IPS DF 6.9 (cell line): ENCODE measurements at regions not wholly inside any gene's neighbourhood (a gene's known extent, or its start where the extent isn't known, plus 50 kb on each side); places are given as distances from the start of the nearest gene placed in this dataset.
"Not testable (repeated sequence)": the region's sequence is repeated elsewhere in the genome, so short reads cannot be mapped to it uniquely, and the experiment has no call there.

ENCODE experiments used
- DNase-seq: peaks from one replicate; pipeline ENCODE4 v3.0.0-alpha.2; 2013; ENCODE audit warnings: low read depth, low spot score
- H3K27ac ChIP-seq: one replicate; pipeline ENCODE4 v1.5.1; 2013; ENCODE audit warnings: low read length, control low read depth
- H3K27me3 ChIP-seq: 2 replicates; pipeline ENCODE4 v1.6.1; 2013; ENCODE audit warnings: mild to moderate bottlenecking, low read length; ENCODE audit not compliant: control insufficient read depth, insufficient read depth
- H3K36me3 ChIP-seq: 2 replicates; pipeline ENCODE4 v1.6.1; 2013; ENCODE audit warnings: low read length; ENCODE audit not compliant: control insufficient read depth, insufficient read depth
- H3K4me1 ChIP-seq: 2 replicates; pipeline ENCODE4 v1.6.1; 2013; ENCODE audit warnings: low read length; ENCODE audit not compliant: control insufficient read depth, insufficient read depth
- H3K4me3 ChIP-seq: 2 replicates; pipeline ENCODE4 v1.5.1; 2013; ENCODE audit warnings: mild to moderate bottlenecking, low read length
- H3K9me3 ChIP-seq: 2 replicates; pipeline ENCODE4 v1.6.1; 2013; ENCODE audit warnings: low read length, inconsistent platforms; ENCODE audit not compliant: control insufficient read depth, insufficient read depth
- WGBS: extraction: QIAGEN DNeasy Blood & Tissue Kit; methylation state at CpG from one replicate; pipeline ENCODE4 v1.1.7; 2013; ENCODE audit warnings: mixed read lengths, missing lambda C conversion rate; ENCODE audit not compliant: insufficient read length, insufficient coverage; 5-methylcytosine and 5-hydroxymethylcytosine counted together

DNA sequence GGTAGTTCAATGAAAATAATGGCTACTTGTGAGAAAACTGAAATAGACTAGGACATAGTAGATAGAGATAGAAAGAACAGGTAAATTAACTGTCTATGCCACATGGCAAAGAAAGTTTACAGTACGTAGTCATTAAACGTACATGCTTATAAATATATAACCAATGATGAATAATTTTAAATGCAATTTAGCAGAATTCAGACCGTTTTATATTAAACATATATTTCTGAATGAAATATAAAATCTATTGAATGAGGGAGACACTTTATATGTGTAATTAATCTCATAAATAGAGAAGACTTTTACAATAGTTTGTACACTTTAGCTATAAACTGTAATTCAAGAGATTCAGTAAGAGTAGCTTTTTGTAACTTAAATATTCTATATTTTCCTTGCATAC is 124.4 kb upstream of the VPREB1 start:
- no peaks in the 10 kb centered on the region for H3K9me3 ChIP-seq
- H3K4me3 ChIP-seq, result no peak overlapping the region
- no peak overlapping the region for H3K27ac ChIP-seq
- no CpG with 5 or more reads among the region's 3 CpGs for WGBS
- H3K36me3 ChIP-seq, result no peaks in the 10 kb centered on the region
- H3K4me1 ChIP-seq, result no peaks in the 10 kb centered on the region
- H3K27me3 ChIP-seq, result peaks cover 2% of the 10 kb centered on the region; the same call in 1 of the 2 replicates
- no peak for DNase-seq

DNA sequence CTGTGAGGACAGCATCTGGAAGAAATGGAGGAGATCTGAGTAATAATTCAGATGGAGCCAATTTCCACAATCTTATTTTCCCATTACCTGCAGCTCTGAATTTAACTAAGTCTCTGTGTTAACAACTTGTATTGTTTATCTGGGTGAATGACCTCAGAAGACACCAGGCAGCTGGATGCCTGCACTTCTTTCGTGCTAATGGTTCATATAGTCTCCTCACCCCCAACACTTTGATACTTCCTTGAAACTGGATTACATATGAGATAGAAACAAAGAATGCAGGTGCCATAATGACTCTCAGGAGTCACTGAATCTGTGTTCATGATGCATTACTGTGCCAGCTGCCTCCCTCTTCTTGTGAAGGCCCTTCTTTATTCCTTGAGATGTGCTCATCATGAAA is 125.6 kb upstream of the VPREB1 start:
- no CpG with 5 or more reads among the region's 1 CpG for WGBS
- DNase-seq, result no peak
- Histone ChIP-seq H3K36me3 (no peaks in the 10 kb centered on the region), H3K4me3 (no peak overlapping the region), H3K27me3 (no peaks in the 10 kb centered on the region; the same call in 1 of the 2 replicates), H3K27ac (no peak overlapping the region), H3K9me3 (no peaks in the 10 kb centered on the region), H3K4me1 (no peaks in the 10 kb centered on the region)

DNA sequence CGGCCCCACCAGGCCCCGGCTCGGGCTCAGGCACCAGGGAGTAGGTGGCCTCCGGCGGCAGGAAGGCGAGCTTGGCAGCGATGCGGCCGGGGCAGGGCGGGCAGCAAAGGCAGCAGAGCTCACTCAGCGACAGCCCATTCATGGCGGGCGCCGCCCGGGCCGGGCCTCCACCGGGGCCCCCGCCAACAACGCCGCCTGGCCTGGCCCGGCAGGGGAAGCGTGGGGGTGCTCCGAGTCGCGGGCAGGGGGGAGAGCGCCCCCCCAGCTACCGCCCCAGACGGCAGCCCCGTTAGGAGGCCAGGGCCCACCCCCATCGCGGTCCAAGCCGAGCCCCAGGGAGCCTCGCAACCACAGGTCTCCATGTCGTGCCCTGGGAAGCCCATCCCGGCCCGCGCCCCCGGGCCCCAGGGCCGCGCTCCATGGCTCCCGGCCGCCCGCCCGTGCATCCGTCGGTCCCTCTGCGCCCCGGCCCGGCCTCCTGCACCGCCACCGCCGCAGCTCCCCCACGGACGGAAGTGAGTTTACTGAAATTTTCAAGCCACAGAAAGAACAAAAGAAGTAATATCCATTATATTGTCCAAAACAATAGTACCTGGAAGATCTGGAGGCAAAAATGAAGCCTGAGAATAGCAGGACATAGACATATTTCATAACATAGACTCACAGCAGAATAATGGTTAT is 126.6 kb upstream of the VPREB1 start:
- not testable (repeated sequence) for DNase-seq, H3K9me3 ChIP-seq, H3K27ac ChIP-seq, H3K4me3 ChIP-seq, H3K27me3 ChIP-seq, H3K4me1 ChIP-seq, H3K36me3 ChIP-seq
- WGBS, result no CpG with 5 or more reads among the region's 54 CpGs

DNA sequence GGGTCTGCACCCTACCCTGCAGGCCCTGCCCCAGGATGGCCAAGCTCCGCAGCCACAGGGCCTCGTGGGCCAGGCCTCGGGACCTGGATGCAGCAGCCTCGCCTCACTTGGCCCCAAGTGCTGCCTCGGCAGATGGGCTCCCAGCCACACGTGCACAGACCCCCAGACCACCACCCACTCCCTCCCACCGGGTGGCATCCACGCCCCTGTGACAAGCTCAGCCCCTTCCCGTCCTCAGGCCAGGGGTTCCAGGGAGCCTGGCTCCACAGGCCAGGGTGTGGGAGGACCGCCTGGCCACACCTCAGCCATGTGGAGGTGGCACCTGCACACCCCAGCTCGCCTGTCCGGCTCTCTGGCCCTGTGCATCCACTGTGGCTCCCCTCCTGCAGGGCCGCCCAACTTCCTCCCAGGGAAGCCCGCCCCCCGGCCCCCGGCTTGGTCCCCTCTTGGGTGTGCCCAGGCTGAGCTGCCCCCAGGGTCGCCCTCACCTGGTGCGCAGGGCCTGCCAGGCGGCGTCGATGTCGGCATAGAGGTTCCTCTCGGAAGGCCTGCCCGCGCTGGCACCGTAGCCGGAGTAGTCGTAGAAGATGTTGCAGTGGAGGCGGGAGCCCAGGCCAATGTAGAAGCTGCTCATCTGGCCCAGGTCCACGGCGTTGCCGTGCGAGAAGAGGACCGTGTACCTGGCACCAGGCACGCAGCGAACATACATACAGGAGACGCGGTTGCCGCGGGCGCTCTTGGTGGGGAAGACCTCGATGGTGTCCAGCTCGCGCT is 127.4 kb upstream of the VPREB1 start:
- not testable (repeated sequence) for H3K36me3 ChIP-seq, H3K4me1 ChIP-seq, H3K9me3 ChIP-seq, H3K4me3 ChIP-seq, H3K27ac ChIP-seq, H3K27me3 ChIP-seq, DNase-seq
- WGBS, result no CpG with 5 or more reads among the region's 44 CpGs

DNA sequence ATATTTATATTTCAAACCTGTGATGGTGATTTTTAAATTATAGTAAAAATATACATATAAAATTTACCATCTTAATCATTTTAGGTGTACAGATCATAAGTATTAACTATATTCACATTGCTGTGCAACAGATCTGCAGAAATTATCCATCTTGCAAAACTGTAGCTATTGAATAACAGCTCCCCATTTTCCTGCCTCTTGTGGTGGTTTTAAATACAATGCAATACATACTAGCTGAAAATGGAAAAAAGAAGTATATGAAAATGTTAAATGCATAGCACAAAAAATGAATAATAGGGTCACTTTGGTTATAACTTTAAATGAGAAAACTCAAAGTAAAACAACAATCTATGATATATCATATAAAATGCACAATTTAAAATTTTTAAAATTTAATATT is 130.9 kb upstream of the VPREB1 start:
- Histone ChIP-seq H3K9me3 (no peaks in the 10 kb centered on the region), H3K27me3 (peaks cover 7% of the 10 kb centered on the region), H3K36me3 (no peaks in the 10 kb centered on the region), H3K4me1 (no peaks in the 10 kb centered on the region), H3K4me3 (no peak overlapping the region), H3K27ac (no peak overlapping the region)
- DNase-seq, result no peak

DNA sequence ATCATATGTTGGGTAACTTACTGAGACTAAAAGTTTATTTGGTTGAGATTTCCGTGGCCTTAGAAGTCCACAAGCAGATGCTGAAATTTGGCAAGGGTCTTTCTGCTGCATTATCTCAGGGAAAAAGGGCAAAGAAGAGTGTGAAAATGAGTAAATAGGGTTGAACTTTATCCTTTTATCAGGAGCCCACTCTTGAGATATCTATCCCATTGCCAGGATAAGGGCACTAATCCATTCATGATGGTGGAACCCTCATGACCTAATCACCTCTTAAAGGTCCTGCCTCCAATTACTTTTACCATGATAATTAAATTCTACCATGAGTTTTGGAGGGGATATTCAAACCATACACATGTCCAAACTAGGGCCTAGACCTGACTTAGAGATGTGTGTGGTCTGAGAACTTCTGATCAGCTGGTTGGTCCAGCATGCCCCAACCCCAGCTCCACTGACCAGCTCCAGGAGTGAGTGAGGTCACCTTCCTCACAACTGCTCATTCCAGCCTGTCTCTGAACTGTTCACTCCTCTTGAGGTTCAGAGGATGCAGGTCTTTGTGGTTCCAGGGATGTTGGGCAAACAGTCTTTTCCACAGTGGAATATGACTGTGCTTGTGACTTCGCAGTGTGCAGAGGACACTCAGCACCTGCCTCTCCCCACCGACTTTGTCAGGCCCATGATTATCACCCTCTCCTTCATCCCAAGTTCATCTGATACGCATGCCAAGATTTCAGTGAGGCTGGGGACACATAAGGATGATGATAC is 130.1 kb upstream of the TOP3B start:
- H3K27ac ChIP-seq, result no peak overlapping the region
- no peaks in the 10 kb centered on the region for H3K9me3 ChIP-seq
- DNase-seq, result no peak
- H3K27me3 ChIP-seq, result peaks cover 7% of the 10 kb centered on the region
- no CpG with 5 or more reads among the region's 4 CpGs for WGBS
- H3K4me3 ChIP-seq, result no peak overlapping the region
- H3K36me3 ChIP-seq, result no peaks in the 10 kb centered on the region
- H3K4me1 ChIP-seq, result no peaks in the 10 kb centered on the region

DNA sequence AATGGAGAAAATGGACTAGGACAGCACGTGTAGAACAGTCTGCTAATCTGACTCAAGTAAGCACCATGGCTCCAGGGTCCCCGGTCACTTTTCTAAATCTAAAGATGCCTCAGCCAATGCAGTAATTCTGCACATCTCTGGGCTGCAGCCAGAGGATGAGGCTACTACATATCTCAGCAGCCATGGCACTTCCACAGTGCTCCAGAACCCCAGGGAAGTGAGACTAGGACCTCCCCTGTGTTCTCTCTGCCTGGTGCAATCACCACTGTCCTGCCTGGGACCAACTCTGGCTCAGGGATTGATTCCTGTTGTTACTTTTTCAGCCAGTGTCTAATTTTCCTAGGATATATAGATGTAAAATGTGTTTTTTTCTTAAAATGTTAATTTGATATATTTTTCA is 129.4 kb upstream of the TOP3B start:
- no peak overlapping the region for H3K27ac ChIP-seq
- DNase-seq, result no peak
- no peak overlapping the region for H3K4me3 ChIP-seq
- H3K27me3 ChIP-seq, result peaks cover 10% of the 10 kb centered on the region
- H3K36me3 ChIP-seq, result no peaks in the 10 kb centered on the region
- WGBS, result no CpG with 5 or more reads among the region's 2 CpGs
- H3K4me1 ChIP-seq, result no peaks in the 10 kb centered on the region
- H3K9me3 ChIP-seq, result no peaks in the 10 kb centered on the region

DNA sequence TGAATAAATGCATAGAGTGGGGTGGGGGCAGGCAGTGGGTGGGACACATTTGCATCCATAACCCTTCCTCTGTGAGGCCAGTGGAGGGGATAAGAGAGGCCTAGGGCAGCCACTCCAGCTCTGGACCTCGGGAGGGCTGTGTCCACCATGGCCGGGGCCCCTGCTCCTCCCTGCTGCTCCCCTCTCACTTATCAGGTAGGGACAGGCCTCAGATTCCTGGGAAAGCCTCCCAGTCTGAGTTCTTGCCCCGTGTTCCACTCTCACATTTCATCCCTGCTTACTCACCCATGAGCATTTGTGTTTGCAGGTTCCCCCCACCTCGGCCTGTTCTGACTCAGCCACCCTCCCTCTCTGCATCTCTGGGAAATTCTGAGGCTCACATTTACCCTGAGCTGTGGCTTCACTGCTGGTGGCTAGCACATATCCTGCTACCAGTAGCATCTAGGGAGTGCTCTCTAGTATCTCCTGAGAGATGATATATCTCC is 128.7 kb upstream of the TOP3B start:
- WGBS, result no CpG with 5 or more reads among the region's 4 CpGs
- no peak overlapping the region for H3K27ac ChIP-seq

DNA sequence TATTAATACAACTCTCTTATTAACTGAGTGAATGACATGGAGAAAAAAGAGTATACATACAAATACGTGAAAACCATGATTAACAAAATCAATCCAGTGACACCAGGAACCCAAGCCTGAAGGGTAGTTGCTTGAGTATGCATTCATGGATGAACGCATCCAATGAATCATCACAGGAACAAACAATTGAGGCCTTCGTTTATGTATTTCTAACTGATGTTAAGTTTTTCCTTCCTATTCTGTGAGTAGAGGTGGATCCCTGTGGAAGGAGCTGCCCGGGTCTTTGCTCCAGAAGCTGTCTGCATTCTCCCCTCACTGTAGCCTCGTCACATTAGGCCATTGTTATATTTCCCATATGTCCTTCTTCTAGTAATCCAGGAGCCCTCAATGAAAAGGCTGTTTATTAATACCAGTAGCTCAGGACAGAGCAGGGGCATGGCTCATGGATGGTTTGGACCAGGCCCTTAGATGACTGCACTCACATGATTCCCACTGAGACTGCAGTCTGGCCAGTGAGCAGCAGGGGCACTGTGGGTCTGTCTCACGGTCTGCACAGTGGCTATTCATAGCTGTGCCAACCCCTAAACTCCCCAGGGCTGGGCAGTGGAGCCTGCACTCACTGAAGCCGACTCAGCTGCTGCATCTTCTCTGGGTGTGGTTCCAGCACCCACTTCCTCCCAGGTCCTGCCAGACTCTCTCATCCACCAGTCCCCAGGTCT is 128.1 kb upstream of the TOP3B start:
- H3K4me3 ChIP-seq, result no peak overlapping the region
- no peaks in the 10 kb centered on the region for H3K4me1 ChIP-seq
- H3K27ac ChIP-seq, result no peak overlapping the region
- H3K27me3 ChIP-seq, result peaks cover 13% of the 10 kb centered on the region
- WGBS, result no CpG with 5 or more reads among the region's 7 CpGs
- no peaks in the 10 kb centered on the region for H3K36me3 ChIP-seq
- no peaks in the 10 kb centered on the region for H3K9me3 ChIP-seq
- peak; percentile 25 for DNase-seq

More for the DNA sequence above, 128.7 kb upstream of the TOP3B start:
- peaks cover 13% of the 10 kb centered on the region for H3K27me3 ChIP-seq
- H3K36me3 ChIP-seq, result no peaks in the 10 kb centered on the region
- no peak overlapping the region; the same call in 1 of the 2 replicates for H3K4me3 ChIP-seq
- H3K4me1 ChIP-seq, result no peaks in the 10 kb centered on the region
- no peaks in the 10 kb centered on the region for H3K9me3 ChIP-seq
- DNase-seq, result no peak
